Brain microvascular endothelial cell (primary cell): ENCODE measurements at regions not wholly inside any gene's neighbourhood (a gene's known extent, or its start where the extent isn't known, plus 50 kb on each side); places are given as distances from the start of the nearest gene placed in this dataset.

Experiments used
- DNase-seq: peaks from one replicate; pipeline ENCODE4 v3.0.0-alpha.2; 2020
- H3K27ac ChIP-seq: fragments of 250-450 bp; sonication (Bioruptor Pico); 2 replicates; pipeline ENCODE4 v1.5.1; 2020; ENCODE audit warnings: mild to moderate bottlenecking, moderate library complexity
- H3K27me3 ChIP-seq: fragments of 250-450 bp; sonication (Bioruptor Pico); replicated peaks from 2 replicates; pipeline ENCODE4 v1.5.1; 2020; ENCODE audit warnings: mild to moderate bottlenecking
- H3K36me3 ChIP-seq: fragments of 250-450 bp; sonication (Bioruptor Pico); replicated peaks from 2 replicates; pipeline ENCODE4 v1.5.1; 2020; ENCODE audit warnings: mild to moderate bottlenecking
- H3K4me3 ChIP-seq: 2 replicates; pipeline ENCODE4 v1.5.1; 2011; ENCODE audit warnings: low read depth, mild to moderate bottlenecking, control low read depth, low read length, moderate library complexity
- in situ Hi-C: cut with HindIII; loops from 2 replicates; pipeline ENCODE4 v1.10.0; 2017; ENCODE audit warnings: low sequenced_read_pairs, low pct_ligation_motif_present
- TF ChIP-seq, protein P1 (sequence below): IDR thresholded peaks from 2 replicates; pipeline ENCODE4 v1.5.1; 2011; ENCODE audit warnings: low read depth, mild to moderate bottlenecking, moderate library complexity, low read length, control low read depth, inconsistent platforms; ENCODE audit errors: missing control alignments

DNA sequence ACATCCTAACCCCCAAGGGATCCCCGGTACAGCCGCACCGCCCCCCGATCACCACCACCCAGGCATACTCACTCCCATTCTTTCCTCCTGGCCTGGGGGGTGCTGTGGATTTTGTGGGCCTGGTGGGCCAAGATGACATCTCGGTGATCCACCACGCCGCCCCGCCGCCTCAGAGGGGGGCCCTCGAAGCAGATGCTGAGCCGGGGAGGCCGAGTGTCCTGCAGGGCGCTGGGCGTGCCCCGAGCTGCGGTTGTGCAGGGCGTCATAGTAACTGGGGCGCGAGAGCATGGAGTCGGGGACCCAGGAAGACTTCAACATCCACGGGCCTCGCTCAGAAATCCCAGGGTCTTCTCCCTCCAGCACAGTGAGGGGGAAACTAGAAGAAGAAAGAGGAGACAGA, 93.4 kb upstream of the CACNA1A start:
- in situ Hi-C loops = loop anchor here (25.0 kb wide), 1 partner anchor 113 kb away; no protein-coding TSS in a partner anchor
- Histone ChIP-seq H3K4me3 (no peak overlapping the region), H3K27me3 (no peaks in the 10 kb centered on the region), H3K27ac (no peak overlapping the region), H3K36me3 (no peaks in the 10 kb centered on the region)
- TF ChIP-seq, protein P1, sequence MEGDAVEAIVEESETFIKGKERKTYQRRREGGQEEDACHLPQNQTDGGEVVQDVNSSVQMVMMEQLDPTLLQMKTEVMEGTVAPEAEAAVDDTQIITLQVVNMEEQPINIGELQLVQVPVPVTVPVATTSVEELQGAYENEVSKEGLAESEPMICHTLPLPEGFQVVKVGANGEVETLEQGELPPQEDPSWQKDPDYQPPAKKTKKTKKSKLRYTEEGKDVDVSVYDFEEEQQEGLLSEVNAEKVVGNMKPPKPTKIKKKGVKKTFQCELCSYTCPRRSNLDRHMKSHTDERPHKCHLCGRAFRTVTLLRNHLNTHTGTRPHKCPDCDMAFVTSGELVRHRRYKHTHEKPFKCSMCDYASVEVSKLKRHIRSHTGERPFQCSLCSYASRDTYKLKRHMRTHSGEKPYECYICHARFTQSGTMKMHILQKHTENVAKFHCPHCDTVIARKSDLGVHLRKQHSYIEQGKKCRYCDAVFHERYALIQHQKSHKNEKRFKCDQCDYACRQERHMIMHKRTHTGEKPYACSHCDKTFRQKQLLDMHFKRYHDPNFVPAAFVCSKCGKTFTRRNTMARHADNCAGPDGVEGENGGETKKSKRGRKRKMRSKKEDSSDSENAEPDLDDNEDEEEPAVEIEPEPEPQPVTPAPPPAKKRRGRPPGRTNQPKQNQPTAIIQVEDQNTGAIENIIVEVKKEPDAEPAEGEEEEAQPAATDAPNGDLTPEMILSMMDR = no peak
- DNase-seq = no peak

DNA sequence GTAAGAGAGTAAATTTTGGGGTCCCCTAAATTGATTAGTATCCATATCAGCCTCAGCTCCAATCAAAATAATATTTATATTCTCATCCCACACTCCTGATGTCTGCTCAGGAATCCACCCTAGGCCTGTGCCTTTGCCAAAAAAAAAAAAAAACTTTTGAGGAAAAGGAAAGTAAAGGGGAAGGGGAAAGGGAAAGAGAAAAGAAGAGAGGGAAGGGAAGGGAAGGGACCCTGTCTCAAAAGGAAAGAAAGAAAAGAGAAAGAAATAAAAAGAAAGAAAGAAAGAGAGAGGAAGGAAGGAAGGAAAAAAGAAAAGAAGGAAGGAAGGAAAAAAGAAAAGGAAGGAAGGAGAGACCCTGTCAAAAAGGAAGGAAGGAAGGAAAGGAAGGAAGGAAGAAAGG, 91.8 kb upstream of the CACNA1A start:
- no peak for DNase-seq
- TF ChIP-seq, protein P1 = no peak

DNA sequence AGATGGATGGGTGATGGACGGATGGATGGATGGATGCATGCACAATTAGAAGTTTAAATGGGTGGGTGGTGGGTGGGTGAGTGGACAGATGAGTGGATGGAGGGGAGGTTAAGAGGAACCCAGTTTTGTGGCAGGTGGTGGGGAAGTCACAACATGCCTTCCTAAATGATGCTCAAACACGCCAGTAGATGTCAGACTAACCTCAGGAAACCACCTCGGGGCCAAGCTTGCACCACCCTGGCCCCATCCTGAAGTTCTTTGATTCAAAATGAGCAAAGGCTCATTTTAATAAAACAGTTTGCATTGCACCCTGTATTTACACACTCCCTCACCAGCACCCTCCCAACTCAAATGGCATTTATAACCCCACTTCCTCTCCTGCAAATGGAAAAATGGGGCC, 91.4 kb upstream of the CACNA1A start:
- Histone ChIP-seq H3K4me3 (no peak overlapping the region), H3K27ac (no peak overlapping the region), H3K36me3 (no peaks in the 10 kb centered on the region), H3K27me3 (no peaks in the 10 kb centered on the region)
- TF ChIP-seq, protein P1 = peak; percentile 72
- in situ Hi-C loops = no loop called here
- peak; percentile 45 for DNase-seq

More for the DNA sequence above, 91.8 kb upstream of the CACNA1A start:
- Histone ChIP-seq H3K4me3 (no peak overlapping the region), H3K36me3 (no peaks in the 10 kb centered on the region), H3K27me3 (no peaks in the 10 kb centered on the region), H3K27ac (no peak overlapping the region)
- in situ Hi-C loops = no loop called here

DNA sequence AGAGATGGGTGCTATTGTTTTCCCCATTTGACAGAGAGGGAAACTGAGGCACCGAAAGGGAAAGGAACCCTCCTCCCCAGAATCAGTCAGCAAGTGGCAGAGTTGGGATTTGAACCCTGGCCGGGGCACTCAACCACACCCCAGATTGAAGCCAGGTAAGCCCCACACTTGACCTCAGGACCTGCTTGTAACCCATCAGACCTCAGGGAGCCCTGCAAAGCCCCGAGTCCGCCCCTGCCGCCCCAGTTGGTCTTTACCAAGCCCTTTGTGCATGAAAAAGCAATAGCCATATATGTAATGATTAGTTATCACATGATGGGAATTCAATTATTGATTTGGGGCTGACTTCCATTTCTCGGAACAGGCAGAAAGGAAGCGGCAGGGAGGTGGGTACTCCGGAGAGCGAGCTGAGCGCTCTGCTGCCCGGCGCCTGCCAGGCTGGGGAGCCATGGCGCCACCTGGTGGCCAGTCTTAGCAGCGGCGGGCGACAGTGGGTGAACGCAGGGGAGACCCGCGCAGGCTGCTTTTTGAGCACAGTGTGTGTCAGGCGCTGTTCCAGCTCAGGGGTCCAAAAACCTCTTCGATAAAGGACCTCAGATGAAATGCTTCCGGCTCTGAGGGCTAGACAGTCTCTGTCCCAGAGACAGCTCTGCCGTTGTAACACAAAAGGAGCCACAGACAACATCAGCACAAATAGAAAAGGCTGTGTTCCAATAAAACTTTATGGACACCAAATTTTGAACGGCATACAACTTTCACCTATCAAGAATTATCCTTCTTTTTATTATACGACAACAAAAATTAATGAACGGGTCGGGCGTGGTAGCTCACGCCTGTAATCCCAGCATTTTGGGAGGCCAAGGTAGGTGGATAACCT, 82.9 kb upstream of the CACNA1A start:
- in situ Hi-C loops = no loop called here
- TF ChIP-seq, protein P1 = peak; percentile 97
- no peak overlapping the region for H3K4me3 ChIP-seq
- no peak overlapping the region for H3K27ac ChIP-seq
- H3K27me3 ChIP-seq = no peaks in the 10 kb centered on the region
- H3K36me3 ChIP-seq = no peaks in the 10 kb centered on the region
- DNase-seq = peak; percentile 42

DNA sequence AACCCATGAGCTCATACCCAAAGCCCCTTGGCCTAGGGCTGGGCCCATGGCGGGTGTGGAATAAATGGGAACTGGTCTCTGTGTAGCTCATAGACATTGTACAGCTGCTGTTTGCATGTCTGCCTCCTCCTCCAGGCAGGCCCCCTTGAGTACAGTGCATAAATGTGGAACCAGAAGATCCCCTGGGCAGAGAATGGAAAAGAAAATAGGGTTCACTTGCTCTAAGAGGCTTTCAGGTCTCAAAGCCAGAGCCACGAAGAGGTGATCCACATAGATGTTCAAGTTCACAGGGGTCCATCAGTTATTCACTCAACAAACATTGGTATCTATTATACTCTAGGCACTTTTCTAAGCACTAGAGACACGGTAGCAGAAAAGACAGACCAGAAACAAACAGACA, 79.2 kb upstream of the CACNA1A start:
- Histone ChIP-seq H3K27me3 (no peaks in the 10 kb centered on the region), H3K36me3 (no peaks in the 10 kb centered on the region), H3K27ac (no peak overlapping the region), H3K4me3 (no peak overlapping the region)
- DNase-seq = no peak
- in situ Hi-C loops = no loop called here
- TF ChIP-seq, protein P1 = no peak
